MG63 (cell line): ENCODE measurements at regions not wholly inside any gene's neighbourhood (a gene's known extent, or its start where the extent isn't known, plus 50 kb on each side); places are given as distances from the start of the nearest gene placed in this dataset.

Source experiments
- DNase-seq: peaks from one replicate; pipeline ENCODE4 v3.0.0-alpha.2; 2020
- H3K27me3 ChIP-seq: fragments of 250-450 bp; sonication (Bioruptor Pico); 2 replicates; pipeline ENCODE4 v1.5.1; 2020; ENCODE audit warnings: mild to moderate bottlenecking, moderate library complexity
- H3K36me3 ChIP-seq: fragments of 250-450 bp; sonication (Bioruptor Pico); 2 replicates; pipeline ENCODE4 v1.5.1; 2020; ENCODE audit warnings: mild to moderate bottlenecking, moderate library complexity
- H3K4me3 ChIP-seq: fragments of 250-450 bp; sonication (Bioruptor Pico); 2 replicates; pipeline ENCODE4 v1.5.1; 2020; ENCODE audit warnings: mild to moderate bottlenecking, moderate library complexity
- H3K9me3 ChIP-seq: fragments of 250-450 bp; sonication (Bioruptor Pico); 2 replicates; pipeline ENCODE4 v1.5.1; 2020; ENCODE audit warnings: mild to moderate bottlenecking, moderate library complexity

- Histone ChIP-seq H3K27me3 (no peaks in the 10 kb centered on the region), H3K9me3 (no peaks in the 10 kb centered on the region), H3K36me3 (no peaks in the 10 kb centered on the region), H3K4me3 (no peak overlapping the region)
- no peak for DNase-seq
These were observed 52.9 kb upstream of the PIK3CG start for GRCh38 chr7:106812027-106812643.

DNA sequence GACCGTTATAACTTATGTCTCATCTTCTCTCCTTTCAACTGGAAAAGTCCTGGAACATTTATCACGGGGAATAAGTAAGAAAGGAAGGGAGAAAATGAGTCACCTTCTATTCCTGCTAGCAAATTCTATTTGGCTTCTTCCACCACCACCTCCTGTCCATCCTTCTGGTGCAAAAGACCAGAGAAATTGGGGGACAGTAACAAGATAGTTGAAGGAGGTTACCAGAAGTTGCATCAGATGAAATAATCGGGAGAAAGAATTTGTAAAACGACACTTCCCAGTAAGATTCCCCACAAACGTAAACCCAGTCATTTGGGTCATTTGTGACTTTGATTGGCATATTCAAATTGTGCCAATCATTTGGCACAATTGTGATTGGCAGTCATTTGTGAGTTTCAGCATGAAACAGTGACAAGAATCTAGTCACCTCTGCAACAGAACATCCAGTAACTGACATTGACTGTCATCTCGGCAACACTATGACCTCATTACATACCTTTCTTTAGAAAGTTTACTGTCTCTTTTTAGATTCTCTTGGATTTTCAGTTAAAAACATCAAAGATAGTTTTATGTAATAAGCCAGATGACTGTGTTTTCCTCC, 51.3 kb upstream of the PIK3CG start:
- no peak for DNase-seq
- no peaks in the 10 kb centered on the region for H3K27me3 ChIP-seq
- no peak overlapping the region for H3K4me3 ChIP-seq
- no peaks in the 10 kb centered on the region for H3K9me3 ChIP-seq
- H3K36me3 ChIP-seq: no peaks in the 10 kb centered on the region

DNA sequence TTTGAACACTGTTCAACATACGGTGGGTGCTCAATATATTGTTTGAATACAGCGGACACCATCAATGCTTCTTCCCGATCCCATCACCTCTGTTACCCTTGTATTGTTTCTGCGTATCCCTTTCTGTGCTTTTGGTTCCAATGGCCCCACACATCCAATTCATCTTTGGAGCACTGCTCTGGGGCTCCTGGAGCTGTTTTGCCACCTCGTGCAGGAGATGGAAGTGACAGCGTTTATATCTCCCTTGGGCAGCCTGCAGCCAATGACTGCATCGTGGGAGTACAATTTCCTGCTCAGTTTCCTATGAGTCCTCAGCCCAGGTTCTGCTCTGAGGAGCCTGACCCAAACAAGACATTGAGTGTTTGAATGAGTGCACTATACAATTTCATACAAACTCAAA, 50.2 kb upstream of the PIK3CG start:
- no peaks in the 10 kb centered on the region for H3K36me3 ChIP-seq

More for the DNA sequence above, 50.2 kb upstream of the PIK3CG start:
- no peak for DNase-seq
- H3K9me3 ChIP-seq: no peaks in the 10 kb centered on the region
- H3K27me3 ChIP-seq: no peaks in the 10 kb centered on the region
- no peak overlapping the region for H3K4me3 ChIP-seq
